GM20431 (cell line): ENCODE measurements at regions not wholly inside any gene's neighbourhood (a gene's known extent, or its start where the extent isn't known, plus 50 kb on each side); places are given as distances from the start of the nearest gene placed in this dataset.

Experiments used
- in situ Hi-C: fragments of 300-500 bp; cut with MseI, MboI; formaldehyde crosslinking; loops from one replicate; pipeline ENCODE4 v1.15.0; 2020; ENCODE audit warnings: low sequenced_read_pairs; ENCODE audit not compliant: unreplicated experiment

DNA sequence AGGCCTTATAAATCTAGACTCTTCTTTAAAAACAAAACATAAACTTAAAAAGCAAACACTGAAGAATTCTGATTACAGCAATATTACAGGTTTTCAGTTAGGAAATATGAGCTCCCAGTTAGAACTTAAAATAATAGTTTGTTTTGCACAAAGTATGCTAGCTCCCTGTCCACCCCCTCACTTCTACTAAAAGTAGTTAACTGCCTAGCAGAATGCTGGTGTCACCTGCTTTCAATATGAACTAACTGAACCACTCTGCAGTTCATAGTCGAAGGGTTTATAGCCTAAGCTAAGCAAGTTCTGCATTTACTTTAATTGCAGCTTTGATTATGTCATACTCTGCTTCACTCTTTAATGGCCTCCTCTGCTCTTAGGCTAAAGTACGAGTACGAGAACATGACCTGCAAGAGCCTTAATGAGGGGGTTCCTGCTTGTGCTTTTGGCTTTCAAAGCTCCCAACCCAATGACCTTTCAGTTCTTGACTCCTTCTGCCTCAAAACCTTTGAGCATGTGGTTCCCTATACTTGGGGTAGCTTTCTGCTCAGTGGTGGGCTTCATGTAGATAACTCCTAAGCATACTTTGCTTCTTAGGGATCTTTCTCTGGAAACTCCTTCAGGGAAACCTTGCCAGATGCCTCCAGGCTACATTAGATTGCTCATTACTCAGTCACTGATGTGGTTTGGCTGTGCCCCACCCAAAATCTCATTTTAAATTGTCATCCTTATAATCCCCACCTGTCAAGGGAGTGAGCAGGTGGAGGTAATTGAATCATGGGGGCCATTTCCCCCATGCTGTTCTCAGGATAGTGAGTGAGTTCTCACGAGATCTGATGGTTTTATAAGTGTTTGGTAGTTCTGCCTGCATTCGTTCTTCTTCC, 278.9 kb upstream of the ARGLU1 start:
- in situ Hi-C loops: no loop called here

DNA sequence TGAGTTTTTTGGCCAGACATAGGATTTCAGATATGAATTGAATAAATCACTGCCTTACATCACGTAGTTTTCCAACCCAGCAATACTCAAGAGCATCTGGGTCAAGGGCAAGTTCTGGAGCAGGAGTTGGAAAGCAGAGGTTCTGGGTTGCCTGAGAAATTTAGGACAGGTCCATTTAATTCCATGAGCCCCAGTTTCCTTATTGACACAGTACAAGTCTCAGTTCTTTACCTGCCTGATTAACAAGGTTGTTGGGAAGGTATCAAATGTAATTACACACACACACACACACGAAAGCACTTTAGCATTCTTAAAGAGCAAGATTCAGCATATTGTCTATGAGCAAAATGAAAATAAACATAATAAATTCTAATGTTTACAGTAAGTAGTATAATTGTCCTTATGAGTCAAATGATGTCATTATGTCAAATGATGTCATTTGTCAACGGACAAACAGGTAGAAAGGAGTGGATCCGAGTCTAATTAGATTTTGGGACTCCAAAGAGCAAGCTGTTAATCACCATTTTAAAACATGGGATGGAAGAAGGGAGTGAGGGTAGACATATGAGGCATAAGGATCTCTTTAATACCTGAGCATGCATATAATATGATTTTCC, 268.4 kb upstream of the ARGLU1 start:
- in situ Hi-C loops: no loop called here

DNA sequence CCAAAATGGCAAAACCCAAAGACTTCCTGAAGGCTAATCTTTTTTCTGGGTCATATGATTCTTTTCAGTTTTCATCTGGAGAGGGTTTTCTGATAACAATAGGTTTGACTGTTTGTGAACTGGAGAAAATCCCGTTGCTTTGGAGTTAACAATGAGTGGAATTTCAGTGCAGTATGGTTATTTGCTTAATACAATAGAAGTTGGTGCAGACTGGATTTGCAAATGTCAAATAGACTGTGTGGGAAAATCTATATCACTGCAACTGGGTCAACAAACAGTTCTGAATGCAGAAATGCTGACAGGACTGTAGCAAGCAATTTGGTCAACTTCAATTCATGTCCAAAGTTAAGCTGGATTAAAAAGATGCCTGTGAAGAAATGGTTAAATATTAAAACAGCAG, 267.5 kb upstream of the ARGLU1 start:
- in situ Hi-C loops: no loop called here

DNA sequence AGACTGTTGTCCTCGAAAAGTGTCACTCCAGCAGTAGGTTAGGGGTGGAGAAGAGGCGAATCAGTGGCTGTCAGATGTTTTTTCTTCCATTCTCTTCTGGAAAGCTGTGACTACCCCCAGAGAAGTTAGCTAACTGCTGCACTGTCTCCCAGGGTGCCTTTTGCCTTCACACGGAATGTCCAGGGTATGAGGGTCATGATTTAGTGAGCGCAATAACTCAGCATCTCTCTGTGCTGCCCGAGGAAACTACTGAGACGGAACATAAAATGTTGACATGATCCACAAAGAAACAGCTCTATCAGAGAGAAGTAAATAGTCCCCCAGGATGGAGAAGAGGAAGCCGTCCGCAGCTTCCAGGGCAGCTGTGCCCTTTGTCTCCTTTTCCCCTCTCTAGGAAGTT, 254.0 kb upstream of the ARGLU1 start:
- in situ Hi-C loops: no loop called here

DNA sequence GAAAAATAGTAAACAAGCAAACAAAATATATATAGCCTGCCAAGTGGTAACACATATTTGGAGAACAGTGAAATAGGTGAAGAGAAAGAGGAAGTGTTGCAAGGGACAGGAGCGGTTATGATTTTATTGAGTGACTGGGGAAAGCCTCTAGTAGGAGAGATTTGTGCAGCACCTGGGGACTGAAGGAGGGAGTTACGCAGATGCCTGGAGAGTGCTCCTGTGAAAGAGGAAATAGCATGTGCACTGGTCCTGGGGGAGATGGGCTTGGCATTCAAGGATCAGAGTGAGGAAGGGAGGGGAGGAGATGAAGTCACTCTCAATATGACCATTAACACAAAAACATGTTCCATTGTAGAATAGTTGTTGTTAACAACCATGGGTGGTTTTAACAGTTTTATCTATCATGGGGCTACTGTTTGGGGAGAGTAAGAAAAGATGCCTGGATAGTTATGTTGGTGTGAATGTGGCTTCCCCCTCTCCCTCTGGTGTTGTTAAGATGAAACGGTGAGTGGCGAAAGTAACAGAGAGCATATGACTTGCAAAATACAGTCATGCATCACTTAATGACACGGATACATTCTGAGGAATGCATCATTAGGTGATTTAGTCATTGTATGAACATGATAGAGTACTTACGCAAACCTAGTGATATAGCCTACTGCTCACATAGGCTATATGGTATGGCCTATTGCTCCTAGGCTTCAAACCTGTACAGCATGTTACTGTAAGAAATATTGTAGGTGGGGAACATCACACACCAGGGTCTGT, 251.7 kb upstream of the ARGLU1 start:
- in situ Hi-C loops: no loop called here

DNA sequence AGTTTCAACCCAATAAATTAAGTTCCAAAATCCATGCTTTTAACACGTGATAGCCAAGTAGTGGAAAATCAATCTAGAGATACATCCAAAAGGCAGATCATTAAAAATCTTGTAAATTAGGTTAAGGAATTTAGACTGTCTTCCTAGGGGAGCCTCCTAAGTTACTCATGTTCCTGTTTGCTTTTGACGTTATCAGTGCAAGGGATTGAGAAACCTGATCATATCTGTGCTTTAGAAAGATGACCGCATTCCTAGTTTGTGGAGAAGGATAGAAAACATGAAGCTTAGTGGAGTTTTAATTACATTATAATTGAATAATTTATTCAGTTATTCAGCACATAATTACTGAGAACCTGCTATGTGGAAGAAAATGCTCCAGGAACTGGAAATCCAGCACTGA, 251.0 kb upstream of the ARGLU1 start:
- in situ Hi-C loops: no loop called here

DNA sequence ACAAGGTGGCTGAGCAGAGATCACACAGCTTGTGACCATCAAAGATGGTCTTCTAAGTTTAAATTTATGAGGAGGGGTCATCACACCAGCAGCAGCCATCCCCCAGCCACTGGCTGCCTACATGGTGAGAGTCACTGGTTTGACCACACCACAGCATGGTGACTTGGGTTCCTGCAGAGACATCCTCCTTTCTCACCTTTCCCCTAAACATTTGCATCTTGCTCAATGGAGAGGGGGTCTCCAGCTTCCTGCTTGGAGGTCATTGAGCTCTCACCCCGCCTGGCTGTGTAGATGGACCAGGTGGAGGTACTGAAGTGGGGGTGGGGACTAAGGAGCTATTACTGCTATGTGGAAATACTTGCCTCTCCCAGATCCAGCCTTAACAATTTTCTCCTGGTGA, 247.6 kb upstream of the ARGLU1 start:
- in situ Hi-C loops: no loop called here

DNA sequence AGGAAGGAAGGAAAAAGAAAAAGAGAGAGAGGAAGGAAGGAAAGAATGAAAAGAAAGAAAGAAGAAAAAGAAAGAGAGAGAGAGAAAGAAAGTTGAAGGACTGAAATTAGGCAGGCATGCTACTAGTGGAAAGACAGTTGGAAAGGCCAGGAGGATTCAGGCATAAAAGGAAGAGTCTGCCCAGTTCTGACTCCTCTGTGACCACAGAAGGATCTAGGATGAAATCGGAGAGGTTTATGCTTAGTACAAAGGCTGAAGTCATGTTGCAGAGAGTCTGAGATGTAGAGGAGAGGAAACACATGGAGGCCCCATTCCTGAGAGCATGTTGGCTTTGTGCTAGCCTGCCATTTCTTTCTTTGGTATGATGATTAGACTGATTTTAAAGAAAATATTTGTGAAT, 246.5 kb upstream of the ARGLU1 start:
- in situ Hi-C loops: no loop called here

DNA sequence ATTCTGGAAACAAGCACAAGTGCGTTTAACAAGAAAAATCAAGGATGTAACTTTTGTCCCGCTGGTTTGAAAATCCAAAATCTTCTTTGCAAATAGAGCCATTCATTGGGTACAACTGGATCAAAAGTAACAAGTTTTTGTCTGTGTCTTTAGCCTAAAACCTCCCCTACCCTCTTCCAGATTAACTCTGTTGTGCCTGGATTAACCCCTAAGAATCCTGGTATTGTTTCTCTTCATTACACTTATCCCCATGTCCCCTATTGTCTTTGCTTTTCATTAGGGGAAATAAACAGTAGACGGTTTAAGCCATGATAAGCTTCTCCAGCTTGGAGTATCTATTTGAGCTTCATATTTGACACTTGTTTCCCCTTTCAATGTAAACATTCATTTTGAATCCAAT, 242.1 kb upstream of the ARGLU1 start:
- in situ Hi-C loops: no loop called here

DNA sequence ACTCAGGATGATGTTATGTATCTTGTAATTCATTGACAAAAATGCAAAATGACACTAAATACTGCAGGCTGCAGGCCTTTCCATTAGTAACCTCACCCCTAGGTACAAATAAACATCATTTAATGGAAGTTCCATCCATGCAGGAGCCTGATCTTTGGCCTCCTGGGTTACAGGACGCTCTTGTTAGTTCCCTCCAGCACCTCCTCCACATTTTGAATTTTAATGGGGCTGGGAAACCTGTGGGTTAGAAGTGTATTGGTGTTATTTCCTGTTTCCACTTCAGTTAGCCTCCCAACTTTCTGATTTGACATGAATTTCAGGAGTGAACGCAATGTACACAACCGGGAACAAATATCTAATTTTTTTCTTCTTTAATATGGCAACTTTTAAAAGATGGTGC, 237.1 kb upstream of the ARGLU1 start:
- in situ Hi-C loops: no loop called here

DNA sequence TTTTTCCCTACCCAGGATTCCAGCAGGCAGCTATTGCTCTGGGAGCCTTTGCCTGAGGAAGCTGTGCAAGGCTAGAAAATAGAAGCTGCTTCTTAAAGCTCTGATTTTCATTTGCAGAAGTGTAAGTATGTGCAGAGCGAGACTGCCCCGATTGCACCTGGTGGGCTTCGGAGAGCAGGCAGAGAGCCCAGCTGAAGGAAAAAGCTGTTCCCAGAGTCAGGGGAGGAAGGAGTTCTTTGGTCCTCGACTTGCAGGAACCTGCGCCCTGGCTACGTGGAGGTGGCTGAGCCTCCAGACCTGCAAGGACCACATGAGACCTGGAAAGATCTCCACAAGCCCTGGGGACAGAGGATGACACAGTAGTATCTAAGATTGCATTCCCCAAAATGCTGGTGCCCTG, 235.0 kb upstream of the ARGLU1 start:
- in situ Hi-C loops: no loop called here

DNA sequence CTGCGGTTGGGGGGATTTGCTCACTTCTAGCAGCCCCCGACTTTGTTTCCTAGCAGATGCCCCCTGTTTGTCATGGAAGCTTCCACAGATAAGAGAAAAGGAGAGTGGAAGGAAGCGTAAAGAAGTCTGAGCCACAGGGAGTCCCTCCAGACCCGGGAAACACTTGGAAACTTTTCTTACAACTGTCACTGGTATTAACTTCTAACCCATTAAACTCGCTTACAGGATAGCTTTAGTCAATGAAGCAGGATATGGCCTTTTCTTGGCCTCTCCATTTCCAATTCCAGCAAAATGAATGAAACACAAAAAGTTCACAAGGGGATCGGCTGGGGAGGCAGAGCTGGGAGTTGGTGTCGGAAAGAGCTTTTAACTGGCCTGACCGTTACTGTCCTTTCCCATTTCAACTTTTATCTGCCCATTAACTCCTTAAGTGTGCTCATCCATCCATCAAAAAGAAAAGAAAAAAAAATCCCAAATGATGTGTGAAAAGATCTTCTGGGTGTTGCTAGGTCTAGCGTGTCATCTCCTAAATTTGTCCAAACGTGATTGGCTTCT, 231.9 kb upstream of the ARGLU1 start:
- in situ Hi-C loops: no loop called here

DNA sequence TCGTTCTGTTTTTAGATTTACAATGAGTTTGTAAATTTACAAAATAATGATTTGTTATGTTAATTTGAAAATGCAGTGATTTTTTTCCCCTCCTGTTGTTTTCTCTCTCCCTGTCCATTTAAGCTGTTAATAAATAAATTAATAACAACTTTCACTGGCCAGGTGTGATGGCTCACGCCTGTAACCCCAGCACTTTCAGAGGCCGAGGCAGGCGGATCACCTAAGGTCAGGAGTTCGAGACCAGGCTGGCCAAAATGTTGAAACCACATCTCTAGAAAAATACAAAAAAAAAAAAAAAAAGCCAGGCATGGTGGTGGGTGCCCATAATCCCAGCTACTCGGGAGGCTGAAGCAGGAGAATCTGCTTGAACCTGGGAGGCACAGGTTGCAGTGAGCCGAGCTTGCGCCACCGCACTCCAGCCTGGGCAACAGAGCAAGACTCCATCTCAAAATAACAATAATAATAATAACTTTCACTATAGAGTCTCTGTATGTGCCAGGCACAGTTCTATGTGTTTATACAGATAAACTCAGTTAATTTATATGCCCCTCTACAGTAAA, 229.2 kb upstream of the ARGLU1 start:
- in situ Hi-C loops: no loop called here

DNA sequence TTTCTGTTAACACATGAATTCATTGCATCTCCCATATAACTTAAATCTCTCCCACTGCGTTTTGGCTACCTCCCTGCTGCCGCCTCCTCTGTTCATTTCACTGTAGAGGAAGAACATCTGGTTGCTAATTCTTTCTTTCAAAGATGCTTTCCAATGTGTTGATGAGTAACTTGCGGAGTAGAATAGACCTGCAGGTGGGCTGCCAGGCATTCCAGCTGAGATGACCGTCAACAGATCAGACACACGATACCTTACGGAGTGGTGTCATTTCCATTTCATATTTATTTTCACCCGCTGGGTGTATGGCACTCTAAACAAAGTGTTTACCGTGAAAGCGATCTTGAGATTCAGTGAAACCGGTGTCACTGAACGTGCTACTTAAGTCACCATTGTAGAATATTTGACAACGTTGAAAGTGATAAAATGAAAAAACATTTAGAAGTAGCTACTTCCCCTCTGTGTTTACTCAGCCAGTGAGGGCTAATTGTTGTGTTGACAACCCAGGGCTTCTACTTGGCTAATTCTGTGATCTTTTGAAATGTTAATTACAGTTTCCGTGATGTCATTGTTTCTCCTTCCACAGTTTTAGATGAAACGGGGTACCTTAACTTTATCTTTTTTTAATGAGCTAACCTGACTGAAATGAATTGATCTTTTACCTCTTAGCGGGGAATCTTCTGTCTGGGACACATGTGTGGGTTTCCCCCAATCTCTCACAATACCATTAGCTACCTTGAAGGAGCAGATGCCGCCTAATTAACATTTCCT, 228.5 kb upstream of the ARGLU1 start:
- in situ Hi-C loops: no loop called here

DNA sequence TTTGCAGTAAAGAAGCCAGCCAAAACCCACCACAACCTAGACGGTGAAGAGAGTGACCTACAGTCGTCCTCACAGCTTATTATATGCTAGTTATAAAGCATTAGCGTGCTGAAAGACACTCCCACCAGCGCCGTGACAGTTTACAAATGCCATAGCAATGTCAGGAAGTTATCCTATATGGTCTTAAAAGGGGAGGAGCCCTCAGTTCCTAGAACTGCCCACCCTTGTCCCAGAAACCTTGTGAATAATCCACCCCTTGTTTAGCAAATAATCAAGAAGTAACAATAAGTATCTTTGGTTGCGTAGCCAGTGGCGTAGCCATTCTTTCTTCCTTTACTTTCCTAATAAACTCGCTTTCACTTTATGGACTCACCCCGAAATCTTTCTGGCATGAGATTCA, 227.9 kb upstream of the ARGLU1 start:
- in situ Hi-C loops: no loop called here

DNA sequence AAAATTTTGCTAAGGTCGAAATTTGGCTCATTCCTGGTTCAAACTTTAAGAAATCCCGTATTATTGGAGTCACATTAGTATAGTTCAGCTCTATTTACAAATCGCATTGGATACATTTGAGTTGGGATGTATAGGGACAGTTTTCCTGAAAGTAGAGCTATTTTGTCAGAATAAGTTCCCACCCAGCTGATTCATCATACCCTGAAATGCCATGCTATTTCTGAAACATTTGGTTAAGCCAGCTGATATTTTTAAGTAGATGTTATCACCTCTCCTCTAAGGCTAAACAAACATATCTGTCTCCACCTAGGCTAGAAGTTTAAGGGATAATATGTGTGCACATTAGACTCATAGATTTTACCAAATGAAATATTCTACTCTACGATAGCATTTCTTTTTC, 226.2 kb upstream of the ARGLU1 start:
- in situ Hi-C loops: no loop called here

DNA sequence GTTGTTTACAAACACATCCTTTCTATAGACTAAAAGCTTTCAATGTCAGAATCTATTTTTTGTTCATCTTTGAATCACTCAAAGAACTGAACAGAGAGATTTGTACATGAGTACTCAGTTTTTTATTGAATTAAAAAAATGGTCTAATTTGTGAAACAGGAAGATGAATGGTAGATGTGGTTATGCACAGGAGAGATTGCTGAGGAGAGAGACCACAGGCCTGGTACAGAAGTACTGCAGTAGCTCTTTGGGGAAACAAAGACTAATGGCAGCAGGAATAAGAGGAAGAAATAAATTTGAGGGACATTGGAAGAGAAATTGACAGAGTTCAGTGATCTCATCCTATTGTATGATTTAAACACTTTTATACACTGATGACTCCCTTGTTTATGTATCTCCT, 222.0 kb upstream of the ARGLU1 start:
- in situ Hi-C loops: no loop called here

DNA sequence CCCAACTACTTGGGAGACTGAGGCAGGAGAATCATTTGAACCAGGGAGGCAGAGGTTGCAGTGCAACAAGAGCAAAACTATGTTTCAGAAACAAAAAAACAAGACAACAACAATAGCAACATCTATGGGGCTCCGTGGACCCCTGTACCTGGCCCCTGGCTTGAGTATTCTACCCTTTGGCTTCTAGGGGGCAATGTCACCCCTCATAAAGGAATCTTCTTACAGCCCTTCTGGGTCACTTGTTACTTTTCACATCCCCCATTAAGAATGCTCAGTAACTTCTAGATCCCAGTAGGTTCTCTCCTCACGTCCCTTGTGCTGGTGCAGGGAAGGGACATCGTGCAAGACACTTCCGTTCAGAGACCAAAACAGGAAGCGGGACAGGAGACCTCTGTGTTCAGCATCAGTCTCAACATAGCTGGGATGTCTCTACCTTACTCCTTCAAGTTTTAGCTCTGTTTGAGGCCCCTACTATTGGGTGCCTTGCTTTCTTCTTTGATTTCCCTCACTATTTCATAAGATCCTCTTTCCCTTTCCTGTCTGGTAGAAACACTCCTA, 218.1 kb upstream of the ARGLU1 start:
- in situ Hi-C loops: no loop called here

DNA sequence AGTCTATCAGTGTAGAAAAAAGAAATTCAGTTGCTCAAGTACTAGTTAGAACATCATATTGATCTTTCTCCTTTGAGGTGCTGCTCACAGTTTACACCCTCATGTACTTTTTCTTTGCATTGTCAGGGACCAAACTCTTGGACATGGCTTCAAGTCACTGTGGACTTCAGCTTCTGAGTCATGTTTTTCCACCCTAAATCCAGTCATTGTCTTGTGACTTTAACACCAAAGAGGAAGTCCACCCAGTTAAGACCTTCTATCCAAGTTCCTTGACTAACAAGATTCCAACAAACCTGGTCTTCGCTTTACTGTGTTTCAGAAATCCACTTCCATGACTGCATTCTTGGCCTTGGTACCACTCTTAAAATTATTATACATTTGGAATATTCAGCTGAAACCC, 206.7 kb upstream of the ARGLU1 start:
- in situ Hi-C loops: no loop called here
